ENCODE measurements at regions not wholly inside any gene's neighbourhood (a gene's known extent, or its start where the extent isn't known, plus 50 kb on each side); places are given as distances from the start of the nearest gene placed in this dataset.

DNA sequence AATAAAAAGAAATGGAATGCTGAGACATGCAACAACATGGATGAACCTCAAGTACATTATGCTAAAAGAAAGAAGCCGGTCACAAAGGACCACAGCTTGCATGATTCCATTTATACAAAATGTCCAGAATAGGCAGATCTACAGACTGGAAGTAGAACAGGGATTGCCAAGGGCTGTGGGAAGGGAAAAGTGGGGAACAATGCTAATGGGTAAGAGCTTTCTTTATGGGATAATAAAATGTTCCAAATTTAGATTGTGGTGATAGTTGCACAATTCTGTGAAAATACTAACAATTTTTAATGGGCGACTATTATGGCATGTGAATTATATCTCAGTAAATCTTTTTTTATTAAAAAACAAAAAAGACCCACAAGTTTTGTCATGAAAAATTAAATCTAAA lies 106.2 kb downstream of the TMCO5A start:
- no peaks in the 10 kb centered on the region for H3K27me3 ChIP-seq (ENCODE audit: control insufficient read depth, insufficient read depth, low read length)
- TF ChIP-seq CTCF (IDR thresholded peaks at IDR 0.05; ENCODE audit: insufficient read depth, low read length, severe bottlenecking): no peak
- FAIRE-seq (no peak), DNase-seq (ENCODE audit: low read depth) (no peak)
- no peak overlapping the region for H3K4me3 ChIP-seq (ENCODE audit: low read depth, low read length)
- no peaks in the 10 kb centered on the region for H3K36me3 ChIP-seq (ENCODE audit: control insufficient read depth, insufficient read depth, low read length)

DNA sequence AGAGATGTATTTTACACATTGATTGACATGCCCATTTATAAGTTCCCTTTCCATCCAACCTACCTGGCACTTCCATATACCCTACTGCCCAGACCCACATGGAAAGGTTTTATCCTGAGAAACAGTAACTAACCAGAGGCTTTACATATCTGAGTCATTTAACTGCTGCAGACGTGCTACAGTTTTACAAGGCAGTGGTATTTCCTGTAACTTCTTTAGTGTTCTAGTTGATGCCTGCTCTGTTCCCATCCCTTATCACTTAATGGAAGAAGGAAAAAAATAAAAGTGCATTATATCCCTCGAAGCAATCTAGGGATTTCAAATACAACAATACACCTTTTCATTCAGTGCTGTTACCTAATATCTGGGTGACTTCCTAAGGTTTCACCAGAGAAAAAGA lies 107.1 kb downstream of the TMCO5A start:
- Histone ChIP-seq H3K4me3 (ENCODE audit: low read depth, low read length) (no peak overlapping the region), H3K27me3 (ENCODE audit: control insufficient read depth, insufficient read depth, low read length) (no peaks in the 10 kb centered on the region), H3K36me3 (ENCODE audit: control insufficient read depth, insufficient read depth, low read length) (no peaks in the 10 kb centered on the region)
- TF ChIP-seq CTCF (IDR thresholded peaks at IDR 0.05; ENCODE audit: insufficient read depth, low read length, severe bottlenecking): no peak
- DNase-seq (ENCODE audit: low read depth): peak; percentile 76
- no peak for FAIRE-seq

GRCh38 chr15:38042211-38042610 lies 107.8 kb downstream of the TMCO5A start:
- no peaks in the 10 kb centered on the region for H3K27me3 ChIP-seq (ENCODE audit: control insufficient read depth, insufficient read depth, low read length)
- H3K4me3 ChIP-seq (ENCODE audit: low read depth, low read length): no peak overlapping the region
- FAIRE-seq (no peak), DNase-seq (ENCODE audit: low read depth) (no peak)
- no peak for TF ChIP-seq CTCF (IDR thresholded peaks at IDR 0.05; ENCODE audit: insufficient read depth, low read length, severe bottlenecking)
- no peaks in the 10 kb centered on the region for H3K36me3 ChIP-seq (ENCODE audit: control insufficient read depth, insufficient read depth, low read length)

GRCh38 chr15:38042707-38043445 lies 108.4 kb downstream of the TMCO5A start:
- TF ChIP-seq CTCF (IDR thresholded peaks at IDR 0.05; ENCODE audit: insufficient read depth, low read length, severe bottlenecking): no peak
- DNase-seq (ENCODE audit: low read depth): no peak
- Histone ChIP-seq H3K27me3 (ENCODE audit: control insufficient read depth, insufficient read depth, low read length) (no peaks in the 10 kb centered on the region), H3K36me3 (ENCODE audit: control insufficient read depth, insufficient read depth, low read length) (no peaks in the 10 kb centered on the region), H3K4me3 (ENCODE audit: low read depth, low read length) (no peak overlapping the region)
- no peak for FAIRE-seq

DNA sequence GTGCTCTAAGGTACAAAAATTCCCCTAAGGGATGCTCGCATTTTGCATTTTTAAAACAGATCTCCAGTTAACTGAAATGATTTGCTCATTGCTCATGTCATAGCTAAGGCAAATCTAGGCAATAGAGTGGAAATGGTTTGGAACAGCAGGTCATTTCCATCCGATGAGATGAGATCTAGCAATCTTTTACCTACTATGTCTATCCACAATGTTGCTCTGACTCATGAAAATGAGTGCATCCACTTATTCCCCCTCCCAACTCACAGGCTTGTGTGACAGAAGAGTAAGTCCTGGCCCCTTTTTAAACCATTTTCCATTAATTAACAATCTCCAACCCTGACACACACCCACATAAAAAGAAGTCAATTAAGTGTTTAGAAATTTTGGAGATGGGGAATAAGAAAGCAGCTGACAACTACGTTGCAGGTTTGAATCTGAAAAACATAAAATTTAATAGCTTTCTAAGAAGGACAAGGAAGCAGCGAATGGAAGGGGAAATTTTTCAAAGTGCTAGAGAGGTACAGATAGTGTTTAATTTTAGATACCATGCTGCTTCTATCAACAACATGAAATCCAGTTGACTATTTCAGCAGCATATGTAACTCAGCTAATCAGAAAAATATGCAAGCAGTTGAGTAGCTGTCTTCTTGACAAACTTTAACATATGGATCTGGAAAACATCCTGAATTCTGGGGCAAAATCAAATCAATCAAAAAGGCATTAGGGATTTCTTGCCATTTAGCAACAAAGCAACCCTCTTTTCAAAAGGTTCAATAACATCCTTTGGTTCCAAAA lies 112.0 kb downstream of the TMCO5A start:
- Histone ChIP-seq H3K27me3 (ENCODE audit: control insufficient read depth, insufficient read depth, low read length) (no peaks in the 10 kb centered on the region), H3K36me3 (ENCODE audit: control insufficient read depth, insufficient read depth, low read length) (no peaks in the 10 kb centered on the region), H3K4me3 (ENCODE audit: low read depth, low read length) (no peak overlapping the region)
- FAIRE-seq (no peak), DNase-seq (ENCODE audit: low read depth) (no peak)
- no peak for TF ChIP-seq CTCF (IDR thresholded peaks at IDR 0.05; ENCODE audit: insufficient read depth, low read length, severe bottlenecking)
